IPS-20b (cell line): ENCODE measurements at regions not wholly inside any gene's neighbourhood (a gene's known extent, or its start where the extent isn't known, plus 50 kb on each side); places are given as distances from the start of the nearest gene placed in this dataset.

Experiments
- H3K27ac ChIP-seq: one replicate; pipeline ENCODE4 v1.5.1; 2013; ENCODE audit warnings: low read length
- H3K27me3 ChIP-seq: 2 replicates; pipeline ENCODE4 v1.6.1; 2013; ENCODE audit warnings: mild to moderate bottlenecking, low read length, inconsistent platforms; ENCODE audit not compliant: insufficient read depth
- H3K36me3 ChIP-seq: 2 replicates; pipeline ENCODE4 v1.6.1; 2013; ENCODE audit warnings: low read depth, mild to moderate bottlenecking, inconsistent platforms, low read length, moderate library complexity; ENCODE audit not compliant: insufficient read depth
- H3K4me1 ChIP-seq: 2 replicates; pipeline ENCODE4 v1.6.1; 2013; ENCODE audit warnings: mild to moderate bottlenecking, control low read depth, inconsistent platforms, low read length, moderate library complexity; ENCODE audit not compliant: insufficient read depth
- H3K4me3 ChIP-seq: 2 replicates; pipeline ENCODE4 v1.5.1; 2013; ENCODE audit warnings: mild to moderate bottlenecking, low read length, inconsistent platforms
- H3K9ac ChIP-seq: 2 replicates; pipeline ENCODE4 v1.6.1; 2013; ENCODE audit warnings: low read depth, mild to moderate bottlenecking, inconsistent platforms, low read length, moderate library complexity
- H3K9me3 ChIP-seq: 2 replicates; pipeline ENCODE4 v1.6.1; 2013; ENCODE audit warnings: mild to moderate bottlenecking, low read depth, low read length, inconsistent platforms; ENCODE audit not compliant: insufficient read depth

GRCh38 chr3:55370272-55370671 lies 116.8 kb downstream of the WNT5A start:
- no peak overlapping the region for H3K4me3 ChIP-seq
- no peaks in the 10 kb centered on the region for H3K36me3 ChIP-seq
- H3K27me3 ChIP-seq = no peaks in the 10 kb centered on the region
- no peaks in the 10 kb centered on the region for H3K4me1 ChIP-seq
- H3K9ac ChIP-seq = no peak overlapping the region
- H3K27ac ChIP-seq = no peak overlapping the region
- no peaks in the 10 kb centered on the region for H3K9me3 ChIP-seq

DNA sequence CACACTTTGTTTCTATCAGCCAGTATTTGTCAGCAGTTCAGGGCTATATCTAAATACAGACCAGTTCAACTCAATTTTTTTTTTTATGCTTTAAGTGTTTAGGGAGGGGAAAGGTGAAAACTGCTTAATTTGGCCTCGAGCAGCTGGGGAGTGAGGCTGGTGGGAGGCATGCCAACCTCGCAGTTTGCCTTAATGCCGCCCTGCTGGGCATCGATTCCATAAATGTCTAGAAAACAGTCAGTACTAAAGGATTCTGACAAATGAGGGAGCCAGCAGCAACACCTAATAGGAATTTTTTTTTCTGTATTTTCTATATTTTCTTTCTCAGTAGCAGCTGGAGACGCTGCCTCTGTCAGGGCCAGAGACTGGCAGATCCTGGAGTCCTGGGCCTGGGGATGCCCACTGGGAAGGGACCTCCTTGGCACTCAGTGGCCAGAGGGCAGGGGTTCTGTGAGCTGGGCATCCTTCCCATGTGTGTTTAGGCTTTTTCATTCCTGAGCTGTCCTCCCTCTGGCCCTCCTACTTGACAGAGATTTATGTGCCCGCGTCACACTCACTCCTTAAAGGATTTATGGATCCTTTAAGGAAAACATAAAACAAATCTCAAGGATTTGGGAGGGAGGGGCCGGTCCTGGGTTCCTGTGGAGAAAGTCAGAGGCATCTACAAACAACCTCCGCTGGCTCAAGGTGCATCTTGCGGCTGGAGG lies 117.8 kb downstream of the WNT5A start:
- no peak overlapping the region for H3K4me3 ChIP-seq
- H3K27ac ChIP-seq = no peak overlapping the region
- no peaks in the 10 kb centered on the region for H3K9me3 ChIP-seq
- H3K36me3 ChIP-seq = no peaks in the 10 kb centered on the region
- no peaks in the 10 kb centered on the region for H3K27me3 ChIP-seq
- H3K4me1 ChIP-seq = no peaks in the 10 kb centered on the region
- no peak overlapping the region for H3K9ac ChIP-seq

GRCh38 chr3:55368366-55368765 lies 118.7 kb downstream of the WNT5A start:
- Histone ChIP-seq H3K4me1 (no peaks in the 10 kb centered on the region), H3K9me3 (no peaks in the 10 kb centered on the region), H3K4me3 (no peak overlapping the region), H3K9ac (no peak overlapping the region), H3K27ac (no peak overlapping the region), H3K36me3 (no peaks in the 10 kb centered on the region), H3K27me3 (no peaks in the 10 kb centered on the region)

GRCh38 chr3:55367384-55367783 lies 119.7 kb downstream of the WNT5A start:
- Histone ChIP-seq H3K27me3 (no peaks in the 10 kb centered on the region), H3K36me3 (no peaks in the 10 kb centered on the region), H3K9me3 (no peaks in the 10 kb centered on the region), H3K4me1 (no peaks in the 10 kb centered on the region), H3K4me3 (no peak overlapping the region), H3K27ac (no peak overlapping the region), H3K9ac (no peak overlapping the region)

DNA sequence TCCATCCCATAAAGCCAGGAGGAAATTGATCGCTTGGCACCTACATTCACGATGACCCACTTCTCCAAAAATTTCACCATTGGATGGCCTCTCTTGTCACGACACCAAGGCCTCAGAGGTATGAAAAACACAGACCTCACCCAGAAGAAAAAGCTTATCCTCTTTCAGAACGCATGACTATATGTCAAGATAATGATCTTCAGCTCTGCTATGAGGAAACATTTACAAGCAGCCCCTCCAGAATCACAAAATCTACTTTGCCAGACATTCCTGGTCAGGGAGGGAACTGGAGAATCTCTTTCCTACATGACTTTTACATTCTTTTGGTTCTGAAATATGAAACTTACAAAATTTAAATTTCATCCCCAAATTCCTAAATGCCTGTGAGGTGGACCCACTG lies 122.7 kb downstream of the WNT5A start:
- no peak overlapping the region for H3K4me3 ChIP-seq
- H3K27ac ChIP-seq = no peak overlapping the region
- H3K27me3 ChIP-seq = no peaks in the 10 kb centered on the region
- H3K4me1 ChIP-seq = no peaks in the 10 kb centered on the region
- no peak overlapping the region for H3K9ac ChIP-seq
- no peaks in the 10 kb centered on the region for H3K36me3 ChIP-seq
- H3K9me3 ChIP-seq = no peaks in the 10 kb centered on the region

DNA sequence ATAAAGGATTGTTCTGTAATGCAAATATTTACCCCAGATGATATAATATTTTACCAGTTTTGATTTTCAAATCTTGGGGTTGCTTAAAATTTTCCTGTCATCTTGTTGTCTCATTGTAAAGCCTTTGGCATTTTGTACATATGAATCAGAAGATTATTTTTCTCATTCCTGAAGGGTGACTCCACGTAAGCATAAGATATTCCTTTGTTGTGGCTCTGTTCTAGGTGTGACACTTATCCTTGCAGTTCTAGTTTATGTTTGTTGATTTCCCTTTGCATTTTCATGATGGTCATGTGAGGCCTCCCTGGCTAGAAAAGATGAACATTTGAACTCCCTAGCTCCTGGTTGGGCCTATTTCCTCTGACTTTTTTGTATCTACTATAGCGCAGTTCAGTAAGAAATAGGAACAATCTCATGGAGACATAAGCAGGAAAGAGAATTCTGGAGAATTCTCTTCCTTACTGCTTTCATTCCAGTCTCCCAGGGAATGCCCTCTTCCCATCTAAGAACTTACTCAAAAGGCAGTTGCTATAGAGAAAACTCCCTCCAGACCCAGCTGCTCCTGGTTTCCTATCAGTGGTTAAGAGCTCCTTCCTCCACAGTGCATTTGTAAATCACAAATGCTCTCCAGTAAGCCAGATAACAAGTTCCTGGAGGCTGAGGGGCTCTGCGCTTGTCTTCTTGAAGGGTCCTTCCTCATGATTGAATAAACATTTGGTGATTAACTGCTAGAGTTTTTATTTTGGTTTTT lies 124.7 kb downstream of the WNT5A start:
- H3K9me3 ChIP-seq = peaks cover 2% of the 10 kb centered on the region; the same call in 1 of the 2 replicates

DNA sequence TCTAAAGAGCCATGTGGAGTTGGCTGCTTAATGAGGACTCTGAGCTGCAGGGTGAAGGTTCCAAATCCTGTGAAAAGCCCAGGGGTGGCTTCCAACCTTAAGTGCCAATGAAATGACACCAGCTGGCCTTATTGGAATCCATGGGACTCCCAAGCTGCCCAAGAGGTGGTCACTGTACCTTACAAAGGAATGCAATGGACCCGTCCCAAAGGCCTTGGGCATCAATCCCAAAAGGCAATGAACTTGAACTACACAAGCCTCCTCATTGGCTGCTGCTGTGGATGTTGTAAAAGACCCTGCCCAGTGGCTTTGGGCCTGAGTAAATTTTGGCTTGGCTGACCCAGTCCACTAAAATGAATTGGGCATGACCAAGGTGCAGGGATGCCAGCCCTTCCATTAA lies 129.3 kb downstream of the WNT5A start:
- Histone ChIP-seq H3K27ac (no peak overlapping the region), H3K9me3 (peaks cover 8% of the 10 kb centered on the region; the same call in 1 of the 2 replicates), H3K4me1 (no peaks in the 10 kb centered on the region), H3K27me3 (no peaks in the 10 kb centered on the region), H3K36me3 (no peaks in the 10 kb centered on the region), H3K4me3 (no peak overlapping the region), H3K9ac (no peak overlapping the region)

More for the DNA sequence above, 124.7 kb downstream of the WNT5A start:
- H3K4me1 ChIP-seq = no peaks in the 10 kb centered on the region
- H3K4me3 ChIP-seq = no peak overlapping the region
- no peak overlapping the region for H3K9ac ChIP-seq
- no peak overlapping the region for H3K27ac ChIP-seq
- H3K36me3 ChIP-seq = no peaks in the 10 kb centered on the region
- no peaks in the 10 kb centered on the region for H3K27me3 ChIP-seq

GRCh38 chr3:55352668-55353067 lies 134.4 kb downstream of the WNT5A start:
- Histone ChIP-seq H3K36me3 (no peaks in the 10 kb centered on the region), H3K4me1 (no peaks in the 10 kb centered on the region), H3K27ac (no peak overlapping the region), H3K9ac (no peak overlapping the region), H3K9me3 (peaks cover 8% of the 10 kb centered on the region; the same call in 1 of the 2 replicates), H3K27me3 (no peaks in the 10 kb centered on the region), H3K4me3 (no peak overlapping the region)

DNA sequence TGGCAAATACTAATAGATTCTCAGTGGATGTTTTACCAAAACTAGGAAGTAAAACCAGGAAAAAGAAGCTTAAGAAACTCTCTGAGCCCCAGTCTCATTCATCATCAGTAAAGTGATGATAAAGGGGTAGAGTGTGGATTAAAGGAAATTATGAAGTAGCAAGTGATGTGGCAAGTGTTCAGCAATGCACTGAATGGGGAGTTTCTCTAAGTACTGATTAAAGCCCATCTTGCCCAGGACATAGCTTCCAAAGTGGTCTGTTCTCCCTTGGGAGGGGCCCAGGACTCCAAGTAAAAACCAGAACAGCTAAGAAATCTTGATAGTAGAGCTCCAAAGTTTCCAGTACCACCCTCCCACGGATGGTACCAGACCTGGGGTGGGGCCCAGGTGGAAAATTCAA lies 137.3 kb downstream of the WNT5A start:
- H3K27ac ChIP-seq = no peak overlapping the region
- H3K27me3 ChIP-seq = no peaks in the 10 kb centered on the region
- no peaks in the 10 kb centered on the region for H3K9me3 ChIP-seq
- no peak overlapping the region for H3K9ac ChIP-seq
- no peaks in the 10 kb centered on the region for H3K4me1 ChIP-seq
- H3K36me3 ChIP-seq = no peaks in the 10 kb centered on the region
- no peak overlapping the region for H3K4me3 ChIP-seq

DNA sequence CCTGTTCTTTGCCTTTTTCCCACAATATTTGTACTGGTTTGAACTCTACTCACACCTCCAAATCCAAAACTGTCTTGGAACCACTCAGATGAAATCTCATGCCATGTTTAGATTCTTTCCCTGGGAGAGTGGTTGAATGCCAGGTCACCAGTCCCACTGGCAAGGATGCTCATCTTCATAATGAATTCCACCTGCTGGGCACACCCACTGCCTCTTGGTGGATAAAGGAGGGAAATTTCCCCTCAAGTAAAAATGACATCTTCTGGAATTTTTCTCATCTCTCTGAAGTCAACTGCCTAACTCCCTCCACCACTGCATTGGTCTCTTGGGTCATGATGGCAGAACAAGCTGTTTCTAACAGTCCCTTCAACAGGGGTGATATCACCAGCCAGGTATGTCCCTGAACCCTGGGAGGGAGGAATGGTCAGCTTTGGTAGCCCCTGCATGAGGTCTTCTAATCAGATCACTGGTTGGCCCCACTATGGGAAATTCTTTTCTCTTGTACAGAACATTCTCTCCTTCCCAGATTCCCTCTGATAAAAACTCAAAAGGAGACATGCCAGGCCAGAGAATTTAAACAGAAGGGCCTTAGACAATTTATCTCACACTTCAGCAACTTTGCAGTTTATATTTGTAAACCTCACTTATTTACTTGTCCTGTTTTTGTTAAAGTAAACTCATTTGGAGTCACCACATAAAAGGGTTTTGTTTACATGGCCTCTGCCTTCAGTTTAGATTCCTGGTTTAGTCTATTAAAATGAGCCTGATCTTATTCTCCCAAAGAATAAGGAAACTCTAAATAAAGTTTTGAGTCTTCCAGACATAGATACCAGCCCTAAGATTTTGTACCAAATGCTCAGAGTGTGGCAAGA lies 143.4 kb downstream of the WNT5A start:
- Histone ChIP-seq H3K4me3 (no peak overlapping the region), H3K27me3 (no peaks in the 10 kb centered on the region), H3K36me3 (no peaks in the 10 kb centered on the region), H3K9me3 (no peaks in the 10 kb centered on the region), H3K27ac (no peak overlapping the region), H3K9ac (no peak overlapping the region), H3K4me1 (no peaks in the 10 kb centered on the region)

- Histone ChIP-seq H3K4me1 (no peaks in the 10 kb centered on the region), H3K36me3 (no peaks in the 10 kb centered on the region), H3K9ac (no peak overlapping the region), H3K27me3 (no peaks in the 10 kb centered on the region), H3K9me3 (no peaks in the 10 kb centered on the region), H3K4me3 (no peak overlapping the region), H3K27ac (no peak overlapping the region)
Observed at GRCh38 chr3:55341502-55342031, 145.5 kb downstream of the WNT5A start.
